Cerebellar cortex (tissue), 1 donor: ENCODE measurements at regions not wholly inside any gene's neighbourhood (a gene's known extent, or its start where the extent isn't known, plus 50 kb on each side); places are given as distances from the start of the nearest gene placed in this dataset.

Source experiments
- DNase-seq: peaks from one replicate; pipeline ENCODE4 v3.0.0-alpha.2; 2015; ENCODE audit warnings: low spot score

DNA sequence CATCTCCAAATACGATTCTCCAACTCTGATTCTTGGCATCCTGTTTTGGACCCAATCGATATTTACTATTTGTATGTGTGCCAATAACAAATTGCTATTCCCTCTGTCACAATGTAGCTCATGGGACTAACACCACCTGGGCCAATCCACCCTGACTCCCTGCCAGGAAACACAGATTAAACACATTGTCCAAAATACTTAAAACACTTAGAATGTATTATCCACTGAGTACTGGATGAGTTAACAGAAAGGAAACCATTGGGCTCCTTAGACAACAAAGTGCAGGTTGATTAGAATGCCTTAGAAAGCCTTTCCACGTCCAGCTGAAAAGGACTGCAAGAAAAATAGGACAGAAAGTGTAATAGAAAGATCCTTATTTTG, 79.4 kb upstream of the ARHGAP28 start:
- no peak for DNase-seq

DNA sequence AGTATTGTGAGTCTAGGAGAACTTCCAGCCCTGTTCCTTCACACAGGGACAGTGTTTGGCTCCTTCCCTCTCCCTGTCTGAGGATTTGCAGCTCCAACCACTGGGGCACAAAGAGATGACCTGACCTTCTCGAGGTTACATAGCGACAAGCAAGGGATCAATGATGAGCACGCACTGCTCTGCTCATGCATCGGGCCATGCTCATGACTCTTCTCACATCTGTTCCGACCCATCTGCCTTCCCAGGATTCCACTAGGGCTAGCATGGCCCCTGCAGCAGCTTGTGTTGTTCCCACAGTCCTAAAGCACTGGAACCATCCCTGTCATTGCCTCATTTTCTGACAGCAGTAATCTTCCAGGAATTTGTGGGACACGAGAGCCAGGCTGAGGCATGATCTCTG, 78.8 kb upstream of the ARHGAP28 start:
- no peak for DNase-seq

DNA sequence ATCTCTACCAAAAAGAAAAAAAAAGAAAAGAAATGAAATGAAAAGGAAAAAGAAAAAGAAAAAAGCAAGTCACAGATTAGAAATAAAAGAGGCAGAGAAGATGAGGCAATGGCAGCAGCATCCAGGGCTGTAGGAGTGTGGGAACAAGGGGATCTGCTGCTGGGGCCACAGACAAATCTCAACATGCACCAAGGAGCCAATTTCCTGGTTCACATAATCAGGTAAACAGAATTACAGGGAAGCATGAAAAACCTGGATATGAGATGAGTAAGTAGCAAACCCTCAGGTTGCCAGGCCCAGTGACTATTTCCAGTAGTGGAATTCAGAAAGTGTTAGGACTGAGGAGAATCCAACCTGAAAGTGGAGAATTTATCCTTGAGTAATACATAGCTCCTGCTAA, 77.4 kb upstream of the ARHGAP28 start:
- DNase-seq: no peak

DNA sequence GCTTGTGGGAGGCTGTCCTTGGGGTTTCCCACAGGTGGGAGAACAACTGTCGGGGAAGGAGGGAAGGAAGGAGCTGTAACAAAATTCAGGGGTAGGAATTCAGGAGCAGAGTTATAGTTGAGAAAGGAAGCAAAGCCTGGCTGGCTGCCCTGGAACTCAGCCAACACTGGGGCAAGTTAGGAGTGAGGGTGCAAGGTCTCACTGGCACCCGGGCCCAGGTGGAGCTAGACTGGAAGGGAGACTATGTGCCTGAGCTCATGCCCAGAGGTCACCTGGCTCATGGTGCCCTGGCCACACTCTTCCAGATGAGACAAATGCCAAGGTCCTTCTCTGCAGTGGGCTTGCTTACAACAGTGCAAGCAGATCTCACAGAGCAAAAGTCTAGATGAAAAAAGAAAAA, 75.6 kb upstream of the ARHGAP28 start:
- DNase-seq: no peak

DNA sequence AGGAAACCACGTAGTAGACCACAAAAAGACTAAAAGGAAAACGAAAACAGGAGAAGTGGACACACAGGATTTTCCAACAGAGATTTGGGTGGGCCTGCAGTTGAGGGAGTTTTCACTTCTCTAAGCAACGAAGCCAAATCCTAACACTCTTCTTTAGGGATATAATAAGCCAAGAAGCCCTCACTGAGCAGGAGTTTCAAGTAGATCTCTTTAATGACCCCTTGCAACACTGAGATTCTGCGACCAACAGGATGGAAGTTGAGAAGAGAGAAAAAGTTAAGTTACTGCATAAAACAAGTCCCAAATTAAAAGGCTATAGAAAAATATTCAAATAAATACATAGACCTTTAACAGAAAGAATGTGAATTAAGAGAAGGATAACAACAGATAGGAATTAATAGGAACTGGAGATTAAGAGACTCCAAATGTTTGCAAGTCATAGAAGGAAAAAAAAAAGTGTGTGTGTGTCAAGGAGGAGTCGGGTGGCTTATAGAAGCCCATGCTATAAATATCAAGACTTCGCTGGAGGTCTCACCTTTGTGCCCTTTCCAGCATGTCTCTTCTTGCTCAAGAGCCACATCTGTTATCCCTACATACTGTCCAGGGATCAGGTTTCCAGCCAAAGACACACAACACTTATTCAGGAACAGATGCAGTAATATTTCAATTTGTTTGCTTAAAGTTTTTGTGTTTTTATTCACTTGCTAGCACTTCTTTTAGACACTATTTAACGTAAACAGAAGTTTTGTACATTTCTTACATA, 69.4 kb upstream of the ARHGAP28 start:
- DNase-seq: no peak

DNA sequence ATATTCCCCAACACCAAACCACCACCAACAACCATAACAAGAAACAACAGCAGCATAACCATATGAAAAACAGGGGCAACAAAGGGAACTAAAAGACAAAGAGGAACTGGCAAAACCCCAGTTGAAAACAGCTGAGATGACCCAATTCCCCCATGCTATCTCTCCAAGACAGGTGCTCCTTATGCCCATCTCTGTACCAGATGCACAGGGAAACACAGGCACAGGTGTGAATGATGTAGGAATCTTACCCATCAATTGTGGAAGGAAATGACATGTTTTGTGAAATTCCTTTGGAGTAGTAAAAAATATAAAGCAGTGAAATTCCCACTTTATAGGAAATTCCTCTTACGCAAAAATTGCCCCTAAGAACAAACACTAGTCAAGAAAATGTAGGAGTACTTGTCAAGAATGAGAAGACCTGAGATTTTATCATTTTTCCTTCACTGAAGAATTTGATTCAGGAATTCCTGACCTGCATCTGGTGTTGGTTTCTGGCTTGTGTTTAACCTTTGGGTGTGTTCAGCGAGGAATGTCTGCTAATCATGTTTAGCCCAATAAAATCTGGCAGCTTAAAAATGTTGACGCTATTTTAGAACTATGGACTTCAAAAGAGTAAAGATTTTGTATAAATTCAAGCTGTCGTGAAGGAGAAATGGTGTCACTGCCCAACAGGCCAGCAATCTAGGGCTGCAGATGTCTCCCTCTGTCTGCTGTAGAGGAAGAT, 67.7 kb upstream of the ARHGAP28 start:
- no peak for DNase-seq

DNA sequence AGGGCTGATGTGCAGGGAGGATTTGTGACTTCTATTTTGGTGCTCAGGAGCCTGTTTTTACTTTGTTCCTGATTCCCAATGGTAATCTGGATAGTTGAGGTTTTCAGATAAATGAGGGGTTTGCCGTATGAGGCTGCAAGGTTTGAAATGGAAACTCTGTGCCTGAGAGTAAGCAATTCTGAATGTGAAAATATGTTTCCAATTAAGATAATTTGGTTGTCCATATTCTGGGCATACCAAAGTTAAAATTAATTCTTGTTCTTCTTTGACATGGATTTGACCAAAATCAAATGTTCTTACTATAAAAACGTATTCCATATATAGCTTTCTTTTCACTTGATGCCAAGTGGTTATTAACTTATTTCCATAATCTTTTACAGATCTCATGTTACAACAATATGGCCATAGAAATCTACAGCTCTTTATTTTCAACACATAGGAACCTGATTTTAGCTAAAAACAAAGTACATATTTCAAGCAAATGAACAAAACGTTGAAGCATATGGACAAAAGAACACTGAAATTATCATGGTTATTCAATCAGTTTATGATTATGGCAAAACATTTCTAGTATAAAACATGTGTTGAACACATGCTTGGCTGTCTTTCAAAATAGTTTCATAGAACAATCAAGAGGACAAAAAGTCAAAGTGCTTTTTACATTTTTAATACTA, 63.4 kb upstream of the ARHGAP28 start:
- no peak for DNase-seq

DNA sequence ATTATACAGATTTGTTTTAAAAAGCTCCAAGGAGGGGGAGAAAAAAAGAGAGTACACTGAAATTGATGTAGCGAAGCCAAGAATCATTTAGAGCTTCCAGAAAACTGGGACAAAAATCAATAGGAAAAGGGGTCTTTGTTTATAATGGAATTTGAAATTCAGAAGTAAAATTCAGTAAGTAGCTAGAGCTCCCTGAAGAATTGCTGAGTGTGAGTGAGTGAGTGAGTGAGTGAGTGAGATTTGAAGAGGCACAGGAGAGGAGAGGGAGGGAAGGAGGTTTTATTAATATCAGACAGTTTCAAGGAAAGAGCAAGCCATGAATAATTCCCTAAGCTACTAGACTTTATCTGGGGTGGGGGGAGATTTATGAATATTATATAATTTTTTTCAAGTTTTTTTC, 60.7 kb upstream of the ARHGAP28 start:
- DNase-seq: no peak

DNA sequence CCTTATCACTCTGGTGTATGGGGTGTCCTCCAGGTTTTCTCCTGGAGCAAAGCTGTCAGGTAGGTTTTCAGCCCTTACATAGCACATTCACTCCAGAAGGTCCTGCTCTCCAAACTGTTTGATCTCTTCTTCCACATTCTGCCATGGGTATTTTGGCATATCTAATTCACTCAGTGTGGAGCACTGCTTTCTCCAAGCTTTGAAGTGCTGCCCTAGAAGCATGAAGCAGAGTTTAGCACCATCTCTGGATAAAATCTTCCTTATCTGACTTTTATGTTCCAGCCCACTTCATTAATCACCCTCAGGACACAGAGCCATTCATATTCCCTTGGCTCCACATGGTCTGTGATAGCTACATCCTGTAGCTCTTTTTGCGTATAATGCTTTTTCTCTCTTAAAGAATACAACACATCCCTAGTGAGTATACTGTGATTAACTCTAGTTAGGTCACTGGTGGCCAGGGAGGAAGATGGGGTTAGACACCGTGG, 56.7 kb upstream of the ARHGAP28 start:
- no peak for DNase-seq

DNA sequence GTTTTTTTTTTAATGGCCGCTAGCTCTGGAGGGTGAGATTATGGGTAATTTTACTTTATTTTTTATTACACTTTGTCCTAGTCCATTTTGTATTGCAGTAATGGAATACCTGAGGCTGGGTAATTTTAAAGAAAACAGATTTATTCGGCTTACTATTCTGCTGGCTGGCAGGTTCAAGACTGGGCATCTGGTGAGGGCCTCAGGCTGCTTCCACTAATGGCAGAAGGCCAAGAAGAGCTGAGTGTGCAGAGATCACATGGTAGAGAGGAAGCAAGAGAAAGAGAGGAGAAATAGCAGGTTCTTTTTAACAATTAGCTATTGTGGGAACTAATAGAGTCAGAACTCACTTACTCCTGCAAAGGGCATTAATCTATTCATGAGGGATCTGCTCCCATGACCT, 52.4 kb upstream of the ARHGAP28 start:
- no peak for DNase-seq

DNA sequence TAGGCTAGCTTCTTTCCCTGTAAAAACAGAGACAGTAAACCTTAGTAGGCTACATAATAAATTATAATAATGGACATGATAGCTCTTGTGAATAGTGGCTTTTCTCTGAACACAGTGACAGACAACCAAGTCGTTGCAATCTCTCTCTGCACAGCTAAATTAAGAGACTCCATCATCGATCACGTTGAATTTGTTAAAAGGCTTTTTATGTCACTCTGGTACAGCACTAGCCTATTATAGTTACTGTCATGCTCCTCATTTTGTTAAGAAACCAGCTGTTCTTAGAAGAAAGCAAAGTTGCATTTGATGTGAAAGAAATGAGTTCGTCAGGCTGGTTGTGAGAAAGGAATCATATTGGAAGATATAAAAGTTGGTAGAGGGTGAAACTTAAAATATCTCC, 50.3 kb upstream of the ARHGAP28 start:
- no peak for DNase-seq
